ENCODE measurements at regions not wholly inside any gene's neighbourhood (a gene's known extent, or its start where the extent isn't known, plus 50 kb on each side); places are given as distances from the start of the nearest gene placed in this dataset.

DNA sequence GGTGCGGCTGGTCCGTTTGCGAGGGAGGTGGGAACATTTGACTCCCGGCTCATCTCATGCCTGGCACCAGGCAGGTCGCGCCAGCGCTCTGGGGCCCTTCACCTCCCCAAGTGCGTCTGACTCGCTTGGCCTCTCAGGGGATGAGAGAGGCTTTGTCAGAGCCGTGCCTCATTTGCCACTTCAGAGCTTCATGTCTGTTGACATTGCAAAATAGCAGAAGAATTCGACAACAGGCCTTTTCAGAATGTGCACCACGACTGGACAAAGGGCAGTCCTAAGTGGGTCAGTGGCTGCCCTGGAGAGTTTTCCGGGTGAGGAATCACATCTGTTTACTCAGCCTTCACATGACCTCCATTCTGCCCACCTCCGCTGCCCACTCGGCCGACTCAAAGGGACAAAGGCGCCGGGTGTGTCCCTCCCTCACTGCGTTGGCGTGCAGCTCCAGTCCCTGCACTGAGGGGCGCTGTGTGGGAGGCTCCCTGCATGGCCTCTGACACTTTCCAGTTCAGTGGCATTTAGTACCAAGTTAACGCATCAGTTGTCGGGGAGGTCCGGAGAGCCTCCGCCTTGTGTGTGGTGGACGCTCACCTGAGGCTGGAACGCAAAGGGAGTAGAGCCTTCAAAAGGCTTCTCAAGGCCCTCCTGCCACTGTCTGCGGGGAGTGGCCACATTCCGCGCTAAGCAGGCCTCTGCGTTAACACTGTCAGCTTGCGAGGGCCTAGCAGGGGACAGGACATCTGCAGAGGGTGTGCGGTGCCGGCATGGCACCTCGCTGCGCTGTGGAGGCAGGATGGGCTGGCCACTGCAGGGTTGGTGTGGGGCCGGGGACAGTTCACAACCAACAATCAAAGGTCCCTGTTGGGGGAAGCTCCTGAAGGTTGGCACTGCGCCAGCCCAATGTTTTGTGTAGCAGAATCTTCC is 171.5 kb downstream of the NXNL2 start (continued):
- TF ChIP-seq, protein P1, sequence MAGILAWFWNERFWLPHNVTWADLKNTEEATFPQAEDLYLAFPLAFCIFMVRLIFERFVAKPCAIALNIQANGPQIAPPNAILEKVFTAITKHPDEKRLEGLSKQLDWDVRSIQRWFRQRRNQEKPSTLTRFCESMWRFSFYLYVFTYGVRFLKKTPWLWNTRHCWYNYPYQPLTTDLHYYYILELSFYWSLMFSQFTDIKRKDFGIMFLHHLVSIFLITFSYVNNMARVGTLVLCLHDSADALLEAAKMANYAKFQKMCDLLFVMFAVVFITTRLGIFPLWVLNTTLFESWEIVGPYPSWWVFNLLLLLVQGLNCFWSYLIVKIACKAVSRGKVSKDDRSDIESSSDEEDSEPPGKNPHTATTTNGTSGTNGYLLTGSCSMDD (CRISPR knock-in tag; IDR thresholded peaks at IDR 0.05): no peak
- 0 out of 2 replicates have a peak, but pooled peaks have one; percentile 62 for TF ChIP-seq SRY (CRISPR knock-in tag; IDR thresholded peaks at IDR 0.05)
- no peak; the same call in 1 of the 2 replicates for TF ChIP-seq ZSCAN21 (CRISPR knock-in tag; IDR thresholded peaks at IDR 0.05; ENCODE audit: borderline replicate concordance)
- peak; percentile 88 for TF ChIP-seq HNRNPLL (IDR thresholded peaks at IDR 0.05; ENCODE audit: low read depth, low read length, poor library complexity, severe bottlenecking)
- no peak for TF ChIP-seq NPAS2 (CRISPR knock-in tag; IDR thresholded peaks at IDR 0.05; ENCODE audit: borderline replicate concordance)
- no peak for TF ChIP-seq HOXA7 (CRISPR knock-in tag; IDR thresholded peaks at IDR 0.05)
- no peak for TF ChIP-seq SP1 (IDR thresholded peaks at IDR 0.05)
- TF ChIP-seq SP1 (CRISPR knock-in tag; IDR thresholded peaks at IDR 0.05): peak; percentile 39; the same call in 1 of the 2 replicates
- peak; percentile 63; the same call in 1 of the 2 replicates for TF ChIP-seq ZMYM2 (CRISPR knock-in tag; IDR thresholded peaks at IDR 0.05)
- no peak for TF ChIP-seq WIZ (CRISPR knock-in tag; IDR thresholded peaks at IDR 0.05)
- TF ChIP-seq, protein P2, sequence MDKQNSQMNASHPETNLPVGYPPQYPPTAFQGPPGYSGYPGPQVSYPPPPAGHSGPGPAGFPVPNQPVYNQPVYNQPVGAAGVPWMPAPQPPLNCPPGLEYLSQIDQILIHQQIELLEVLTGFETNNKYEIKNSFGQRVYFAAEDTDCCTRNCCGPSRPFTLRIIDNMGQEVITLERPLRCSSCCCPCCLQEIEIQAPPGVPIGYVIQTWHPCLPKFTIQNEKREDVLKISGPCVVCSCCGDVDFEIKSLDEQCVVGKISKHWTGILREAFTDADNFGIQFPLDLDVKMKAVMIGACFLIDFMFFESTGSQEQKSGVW (CRISPR knock-in tag; IDR thresholded peaks at IDR 0.05; ENCODE audit: borderline replicate concordance): no peak
- TF ChIP-seq ZNF446 (CRISPR knock-in tag; IDR thresholded peaks at IDR 0.05): no peak
- TF ChIP-seq ZNF737 (CRISPR knock-in tag; IDR thresholded peaks at IDR 0.05; ENCODE audit: borderline replicate concordance): no peak
- peak in 1 of 2 experiments; percentile 82; a peak in 2 of 4 replicates for TF ChIP-seq KLF16 (CRISPR knock-in tag; IDR thresholded peaks at IDR 0.05)
- TF ChIP-seq FOXK1 (CRISPR knock-in tag; IDR thresholded peaks at IDR 0.05; ENCODE audit: borderline replicate concordance, low read depth): peak; percentile 85; the same call in 1 of the 2 replicates
- TF ChIP-seq PRMT3 (CRISPR knock-in tag; IDR thresholded peaks at IDR 0.05; ENCODE audit: borderline replicate concordance, low read depth): peak; percentile 42; the same call in 1 of the 2 replicates
- 0 out of 2 replicates have a peak, but pooled peaks have one; percentile 27 for TF ChIP-seq KLF6 (CRISPR knock-in tag; IDR thresholded peaks at IDR 0.05)
- 0 out of 2 replicates have a peak, but pooled peaks have one; percentile 71 for TF ChIP-seq NCOR1 (IDR thresholded peaks at IDR 0.05; ENCODE audit: borderline replicate concordance, low read length)
- TF ChIP-seq, protein P3, sequence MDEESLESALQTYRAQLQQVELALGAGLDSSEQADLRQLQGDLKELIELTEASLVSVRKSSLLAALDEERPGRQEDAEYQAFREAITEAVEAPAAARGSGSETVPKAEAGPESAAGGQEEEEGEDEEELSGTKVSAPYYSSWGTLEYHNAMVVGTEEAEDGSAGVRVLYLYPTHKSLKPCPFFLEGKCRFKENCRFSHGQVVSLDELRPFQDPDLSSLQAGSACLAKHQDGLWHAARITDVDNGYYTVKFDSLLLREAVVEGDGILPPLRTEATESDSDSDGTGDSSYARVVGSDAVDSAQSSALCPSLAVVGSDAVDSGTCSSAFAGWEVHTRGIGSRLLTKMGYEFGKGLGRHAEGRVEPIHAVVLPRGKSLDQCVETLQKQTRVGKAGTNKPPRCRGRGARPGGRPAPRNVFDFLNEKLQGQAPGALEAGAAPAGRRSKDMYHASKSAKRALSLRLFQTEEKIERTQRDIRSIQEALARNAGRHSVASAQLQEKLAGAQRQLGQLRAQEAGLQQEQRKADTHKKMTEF (CRISPR knock-in tag; IDR thresholded peaks at IDR 0.05): peak; percentile 94
- no peak for TF ChIP-seq KLF9 (CRISPR knock-in tag; IDR thresholded peaks at IDR 0.05; ENCODE audit: low read depth)
- TF ChIP-seq, protein P4, sequence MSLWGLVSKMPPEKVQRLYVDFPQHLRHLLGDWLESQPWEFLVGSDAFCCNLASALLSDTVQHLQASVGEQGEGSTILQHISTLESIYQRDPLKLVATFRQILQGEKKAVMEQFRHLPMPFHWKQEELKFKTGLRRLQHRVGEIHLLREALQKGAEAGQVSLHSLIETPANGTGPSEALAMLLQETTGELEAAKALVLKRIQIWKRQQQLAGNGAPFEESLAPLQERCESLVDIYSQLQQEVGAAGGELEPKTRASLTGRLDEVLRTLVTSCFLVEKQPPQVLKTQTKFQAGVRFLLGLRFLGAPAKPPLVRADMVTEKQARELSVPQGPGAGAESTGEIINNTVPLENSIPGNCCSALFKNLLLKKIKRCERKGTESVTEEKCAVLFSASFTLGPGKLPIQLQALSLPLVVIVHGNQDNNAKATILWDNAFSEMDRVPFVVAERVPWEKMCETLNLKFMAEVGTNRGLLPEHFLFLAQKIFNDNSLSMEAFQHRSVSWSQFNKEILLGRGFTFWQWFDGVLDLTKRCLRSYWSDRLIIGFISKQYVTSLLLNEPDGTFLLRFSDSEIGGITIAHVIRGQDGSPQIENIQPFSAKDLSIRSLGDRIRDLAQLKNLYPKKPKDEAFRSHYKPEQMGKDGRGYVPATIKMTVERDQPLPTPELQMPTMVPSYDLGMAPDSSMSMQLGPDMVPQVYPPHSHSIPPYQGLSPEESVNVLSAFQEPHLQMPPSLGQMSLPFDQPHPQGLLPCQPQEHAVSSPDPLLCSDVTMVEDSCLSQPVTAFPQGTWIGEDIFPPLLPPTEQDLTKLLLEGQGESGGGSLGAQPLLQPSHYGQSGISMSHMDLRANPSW (CRISPR knock-in tag; IDR thresholded peaks at IDR 0.05; ENCODE audit: borderline replicate concordance): peak; percentile 72; the same call in 1 of the 2 replicates
- TF ChIP-seq, protein P5, sequence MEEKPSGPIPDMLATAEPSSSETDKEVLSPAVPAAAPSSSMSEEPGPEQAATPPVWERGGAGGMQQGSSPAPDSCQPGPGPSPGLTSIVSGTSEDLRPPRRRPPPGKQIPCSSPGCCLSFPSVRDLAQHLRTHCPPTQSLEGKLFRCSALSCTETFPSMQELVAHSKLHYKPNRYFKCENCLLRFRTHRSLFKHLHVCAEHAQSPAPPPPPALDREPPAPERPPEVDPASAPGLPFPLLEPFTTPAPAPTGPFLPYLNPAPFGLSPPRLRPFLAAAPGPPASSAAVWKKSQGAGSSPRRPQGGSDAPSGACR (CRISPR knock-in tag; IDR thresholded peaks at IDR 0.05): peak; percentile 98
